GM19023 (cell line): ENCODE measurements at regions not wholly inside any gene's neighbourhood (a gene's known extent, or its start where the extent isn't known, plus 50 kb on each side); places are given as distances from the start of the nearest gene placed in this dataset.

Source experiments
- ATAC-seq: cut with Tn5 transposase; IDR thresholded peaks from one replicate; pipeline ENCODE4 v1.9.1; 2021; ENCODE audit warnings: mild to moderate bottlenecking, moderate library complexity; ENCODE audit not compliant: unreplicated experiment

DNA sequence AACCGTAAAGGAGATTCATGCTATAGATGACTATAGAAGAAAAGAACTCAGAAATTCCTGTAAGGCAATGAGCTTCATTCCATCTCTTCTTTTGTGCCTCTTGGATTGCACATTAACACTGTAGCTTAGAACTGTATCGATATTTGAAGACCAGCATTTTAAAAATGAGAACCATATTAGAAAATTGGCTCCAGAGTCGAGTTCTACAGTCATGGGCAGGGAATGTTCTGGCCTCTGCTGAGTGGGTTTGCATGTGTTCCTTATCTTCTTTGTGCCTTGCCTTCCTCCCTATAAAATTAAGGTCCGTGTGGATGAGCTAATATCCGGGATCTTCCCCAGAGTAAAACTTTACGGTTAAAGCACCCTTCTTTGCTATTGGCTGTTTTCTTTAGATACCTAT lies 77.4 kb upstream of the PLCL2 start:
- ATAC-seq, result no peak

DNA sequence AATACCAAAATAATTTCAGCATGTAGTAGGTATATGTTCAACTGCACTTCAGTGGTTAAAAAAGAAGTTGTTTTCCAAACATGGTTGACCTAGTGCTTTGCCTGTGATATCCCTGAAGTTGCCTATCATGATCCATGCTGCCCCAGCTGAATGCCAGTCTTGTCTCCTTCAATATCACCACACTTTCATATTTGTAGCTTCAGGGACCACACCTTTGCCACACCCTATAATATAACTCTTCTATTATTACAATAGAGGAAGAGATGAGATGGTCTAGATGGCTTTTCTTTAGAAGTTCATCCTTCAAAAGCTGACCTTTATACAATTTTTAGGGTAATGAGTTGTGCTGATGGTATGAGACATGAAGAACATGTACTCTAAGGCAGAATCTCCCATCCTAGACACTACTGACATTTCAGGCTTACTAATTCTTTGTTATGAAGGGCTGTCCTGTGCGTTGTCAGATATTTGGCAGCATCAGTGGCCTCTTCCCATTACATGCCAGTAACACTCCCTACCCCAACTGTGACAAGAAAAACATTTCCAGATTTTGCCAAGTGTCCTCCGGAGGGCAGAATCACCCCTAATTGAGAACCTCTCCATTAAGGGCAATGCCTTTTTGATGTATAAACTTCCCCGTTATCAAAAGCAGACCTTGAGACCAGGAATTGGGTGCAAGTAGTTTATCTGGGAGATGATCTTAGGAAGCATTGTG lies 76.2 kb upstream of the PLCL2 start:
- ATAC-seq, result no peak

DNA sequence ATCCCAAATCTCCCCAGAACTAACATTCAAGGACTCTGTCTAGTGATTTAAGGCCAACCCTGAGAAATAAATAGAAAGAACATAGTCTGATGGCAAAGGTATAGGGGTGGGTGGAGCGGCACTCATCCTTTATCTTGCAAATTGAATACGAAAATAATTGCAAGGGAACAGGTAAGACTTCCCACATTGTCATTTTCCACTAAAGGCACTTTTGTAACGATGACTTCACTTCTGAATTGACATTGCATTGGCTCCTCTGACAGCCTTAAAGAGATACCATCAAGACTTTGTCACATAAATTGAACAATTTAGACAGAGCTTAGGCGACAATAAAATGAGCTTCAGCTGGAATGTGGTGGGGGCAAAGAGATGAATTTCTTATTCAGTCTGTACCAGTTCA lies 75.3 kb upstream of the PLCL2 start:
- no peak for ATAC-seq

DNA sequence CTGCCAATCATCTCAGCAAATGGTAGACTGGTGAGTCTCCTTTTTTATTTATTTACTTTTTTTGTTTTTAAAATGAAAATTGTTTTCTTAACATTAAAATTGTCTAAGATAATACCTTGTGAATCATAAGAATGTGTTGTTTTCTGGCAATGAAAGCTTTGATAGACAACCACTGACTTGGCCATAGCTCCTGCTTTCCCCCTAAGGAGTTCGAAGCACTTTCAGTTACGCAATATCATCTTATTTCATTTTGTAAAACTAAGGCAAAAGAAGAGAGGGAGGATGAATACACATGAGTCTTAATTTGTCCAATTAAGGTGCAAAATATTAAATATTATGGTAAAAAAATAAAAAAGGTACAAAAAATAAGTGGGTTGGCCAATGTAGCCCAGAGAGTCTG lies 74.8 kb upstream of the PLCL2 start:
- ATAC-seq, result no peak

DNA sequence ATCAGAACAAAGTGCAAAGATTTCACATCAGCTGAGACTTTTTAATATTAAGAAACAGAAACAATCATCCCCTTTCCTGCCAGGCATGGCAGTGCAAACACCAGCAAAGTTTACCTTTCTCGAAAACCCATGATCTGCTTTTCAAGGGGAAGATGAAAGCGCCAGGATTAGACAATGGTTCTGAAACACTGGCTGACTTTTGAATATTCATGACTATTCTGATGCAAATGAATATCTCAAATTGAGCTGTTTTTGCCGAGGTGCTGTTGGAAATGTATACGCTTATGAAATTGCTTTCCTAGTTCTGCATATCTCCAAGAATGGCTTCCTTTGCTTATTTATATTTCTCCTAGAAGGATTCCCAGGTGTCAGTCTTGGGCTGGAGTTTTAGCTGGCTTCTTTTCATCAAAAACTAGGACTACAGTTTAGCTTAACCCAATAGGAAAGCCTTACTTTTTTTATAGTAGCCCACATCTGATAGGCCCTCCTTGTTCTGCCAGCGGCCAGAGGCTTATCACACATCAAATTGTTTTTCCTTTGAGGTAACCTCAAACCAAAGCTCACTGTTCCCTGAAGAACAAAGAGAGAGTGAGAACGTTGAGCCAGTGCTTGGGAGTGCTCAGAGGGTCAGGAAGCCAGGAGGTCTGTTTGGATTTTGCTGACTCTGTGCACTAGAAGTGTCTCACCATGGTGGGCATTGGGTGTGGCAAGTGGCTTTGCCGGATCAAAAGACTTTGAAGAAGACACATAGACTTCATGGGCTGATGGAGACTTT lies 74.0 kb upstream of the PLCL2 start:
- no peak for ATAC-seq

DNA sequence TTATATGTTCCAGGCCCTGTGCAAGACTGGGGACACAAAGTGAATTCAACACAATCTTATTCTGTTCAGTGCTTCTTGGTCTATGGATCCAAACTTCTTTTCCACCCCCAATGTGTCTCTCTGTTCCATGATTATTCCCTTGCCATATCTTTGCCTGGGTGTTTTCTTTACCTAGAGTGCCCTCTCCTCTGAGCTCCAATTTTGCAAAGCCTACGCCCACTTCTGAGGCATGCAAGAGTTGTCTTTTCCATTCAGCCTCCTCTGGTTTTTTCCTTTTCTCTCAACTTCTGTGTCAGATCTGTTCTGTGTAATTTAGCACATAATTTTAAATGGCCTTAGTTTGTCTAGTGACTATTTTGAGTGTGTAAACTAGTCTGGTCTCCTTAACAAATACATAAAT lies 72.8 kb upstream of the PLCL2 start:
- no peak for ATAC-seq

DNA sequence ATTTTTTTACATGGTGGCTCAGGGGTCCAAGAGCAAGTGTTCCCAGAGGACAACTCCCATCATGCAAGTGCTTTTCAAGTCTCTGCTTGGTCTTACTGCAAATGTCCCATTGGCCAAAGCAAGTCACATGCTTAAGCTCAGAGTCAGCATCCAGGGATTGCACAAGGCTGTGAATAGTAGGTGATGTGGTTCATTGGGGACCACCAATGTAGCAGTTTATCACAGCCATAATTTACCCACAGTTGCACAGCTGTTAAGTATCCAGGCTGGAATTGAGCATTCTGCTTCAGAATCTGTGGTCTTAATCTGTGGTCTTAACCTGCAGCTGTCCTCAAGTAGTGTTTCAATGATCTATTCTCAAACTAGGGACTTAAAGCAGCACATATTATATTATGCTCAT lies 71.4 kb upstream of the PLCL2 start:
- no peak for ATAC-seq

DNA sequence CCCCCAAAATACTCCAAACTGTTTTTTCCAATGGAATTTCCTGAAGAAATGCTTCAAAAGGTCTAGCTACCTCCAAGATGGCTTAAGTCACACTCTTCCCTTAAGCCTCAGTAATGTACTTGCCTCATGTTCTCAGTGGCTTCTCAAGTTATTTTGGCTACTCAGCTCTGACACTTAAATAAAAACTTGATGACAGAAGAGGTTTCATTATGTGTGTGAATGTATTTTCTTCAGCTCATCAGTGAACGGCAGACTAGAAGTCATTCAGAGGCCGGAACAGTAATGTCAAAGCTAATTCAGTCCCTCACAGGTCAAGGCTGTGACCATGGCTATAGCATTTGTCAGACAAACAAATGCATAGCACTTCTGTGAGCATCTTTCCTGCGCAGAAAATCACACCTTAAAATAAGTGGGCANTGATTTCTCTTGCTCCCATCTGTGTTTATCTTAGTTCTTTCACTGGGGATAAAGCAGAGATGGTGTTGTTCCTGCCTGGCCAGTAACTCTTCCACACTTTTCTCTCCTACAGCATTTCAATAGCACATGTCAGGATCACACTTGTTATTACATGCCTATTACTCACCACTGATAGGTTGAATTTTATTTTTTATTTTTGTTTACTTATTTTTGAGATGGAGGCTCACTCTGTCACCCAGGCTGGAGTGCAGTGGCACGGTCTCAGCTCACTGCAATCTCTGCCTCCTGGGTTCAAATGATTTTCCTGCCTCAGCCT lies 68.5 kb upstream of the PLCL2 start:
- ATAC-seq, result peak; percentile 61

DNA sequence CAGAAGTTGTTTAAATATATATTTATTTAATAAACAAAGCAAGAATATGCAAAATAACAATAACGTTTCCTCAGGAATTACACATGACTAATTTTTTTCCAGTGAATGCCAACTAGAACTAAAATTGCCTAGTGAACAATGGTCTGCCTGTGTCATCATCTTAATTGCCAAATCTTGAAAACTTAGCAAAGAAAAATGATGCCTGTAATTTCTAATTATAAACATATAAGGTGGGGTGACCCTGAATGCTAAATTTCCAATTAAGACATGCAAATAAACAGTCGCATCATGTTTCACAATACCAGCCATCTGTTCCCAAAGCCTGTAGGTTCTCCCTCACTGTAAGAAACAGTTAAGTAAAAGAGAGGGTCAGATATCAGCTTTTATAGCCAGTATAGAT lies 67.6 kb upstream of the PLCL2 start:
- ATAC-seq, result no peak

DNA sequence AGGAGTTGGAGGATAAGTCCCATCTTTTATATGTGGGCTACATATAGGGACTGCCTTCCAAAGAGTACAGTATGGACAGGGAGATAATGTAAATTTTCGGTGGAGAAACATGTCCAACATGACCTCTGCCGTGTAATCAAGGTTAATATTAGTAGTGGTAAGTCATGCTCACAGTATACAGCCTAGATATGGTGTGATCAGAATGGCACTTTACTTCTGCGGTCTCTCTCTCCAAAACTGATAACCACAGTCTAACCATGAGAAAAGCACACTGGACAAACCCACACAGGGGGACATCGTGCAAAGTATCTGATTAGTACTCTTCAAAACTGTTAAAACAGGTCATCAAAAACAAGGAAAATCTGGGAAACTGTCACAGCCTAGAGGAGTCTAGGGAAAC lies 66.6 kb upstream of the PLCL2 start:
- no peak for ATAC-seq

DNA sequence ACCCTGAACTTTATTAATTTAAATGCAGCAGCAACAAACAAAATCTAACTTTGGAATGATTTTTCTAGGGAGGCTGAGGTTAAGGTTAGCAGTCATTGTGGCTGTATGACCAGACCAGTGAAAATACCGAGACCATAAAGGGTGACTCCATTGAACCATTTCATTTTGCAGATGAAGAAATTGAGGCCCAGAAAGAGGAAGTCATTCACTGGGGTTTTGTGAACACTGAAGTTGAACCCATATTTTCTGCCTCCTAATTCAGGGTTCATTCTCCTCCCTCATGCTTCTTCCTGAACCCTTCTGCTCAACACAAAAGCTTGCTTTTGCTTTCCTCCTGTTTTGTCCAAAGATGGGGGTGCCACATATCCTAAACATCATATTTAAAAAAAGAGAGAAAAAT lies 65.8 kb upstream of the PLCL2 start:
- ATAC-seq, result no peak

DNA sequence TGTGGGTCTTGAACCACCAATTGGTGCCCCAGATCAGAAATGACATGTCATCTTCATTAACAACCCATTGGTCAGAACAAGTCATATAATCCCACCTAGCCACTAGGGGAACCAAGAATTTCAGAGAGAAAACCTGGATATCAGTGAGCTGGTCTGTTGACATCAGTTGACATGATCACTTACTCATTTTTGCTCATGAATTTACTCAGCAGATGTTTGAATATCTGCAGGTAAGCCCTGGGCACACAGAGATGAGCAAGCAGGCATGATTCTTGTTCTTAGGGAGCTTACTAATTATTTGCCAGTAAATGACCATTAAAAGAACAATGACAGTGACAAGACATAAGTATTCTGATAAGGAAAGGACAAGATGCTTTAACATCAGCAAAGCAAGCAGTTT lies 64.3 kb upstream of the PLCL2 start:
- ATAC-seq, result no peak

DNA sequence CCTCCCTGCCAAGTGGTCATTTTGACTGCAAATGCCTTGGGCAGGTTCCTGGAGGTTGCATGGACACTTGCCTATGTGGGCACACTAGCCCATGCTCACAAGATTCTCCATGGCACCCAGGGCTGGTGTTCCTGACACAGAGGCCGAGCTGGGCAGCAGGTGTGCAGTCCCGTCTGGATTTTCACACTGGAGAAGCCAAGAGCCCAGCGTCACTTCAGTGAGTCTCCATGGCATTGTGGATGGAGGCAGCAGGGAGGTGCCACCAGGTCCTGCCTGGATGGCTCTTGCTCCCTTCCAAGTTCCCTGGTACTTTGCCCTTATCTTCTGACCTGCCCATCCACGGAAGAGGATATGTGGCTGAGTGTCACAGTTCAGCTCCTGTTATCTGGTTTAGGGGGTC lies 63.7 kb upstream of the PLCL2 start:
- ATAC-seq, result no peak

DNA sequence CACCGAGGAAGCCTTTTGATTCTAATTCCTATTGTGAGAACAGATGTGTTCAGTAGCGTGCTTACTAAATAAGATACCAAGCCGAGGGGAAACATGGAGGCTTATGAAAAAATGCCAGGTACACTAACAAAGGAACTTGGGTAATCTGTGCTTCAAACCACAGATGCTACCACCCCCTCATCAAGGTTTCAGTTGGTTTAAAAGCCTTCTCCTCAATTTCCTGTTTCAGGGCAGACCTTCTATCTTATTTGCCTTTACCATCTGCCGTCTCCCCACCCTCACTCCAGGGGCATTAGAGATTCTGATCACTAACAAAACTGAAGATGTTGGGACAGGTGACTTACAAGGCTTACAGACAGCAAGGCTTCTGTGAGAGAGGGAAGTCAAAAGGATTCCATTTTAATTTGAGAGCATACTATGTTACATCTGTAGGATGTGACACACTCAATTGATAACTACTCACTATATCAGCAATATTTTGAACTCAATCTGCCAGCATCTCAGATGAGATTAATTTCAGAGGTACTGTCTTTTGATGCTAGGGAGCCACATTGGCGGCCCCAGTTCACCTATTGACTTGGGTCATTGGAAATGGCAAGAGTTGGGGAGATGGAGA lies 60.6 kb upstream of the PLCL2 start:
- ATAC-seq, result peak; percentile 80

DNA sequence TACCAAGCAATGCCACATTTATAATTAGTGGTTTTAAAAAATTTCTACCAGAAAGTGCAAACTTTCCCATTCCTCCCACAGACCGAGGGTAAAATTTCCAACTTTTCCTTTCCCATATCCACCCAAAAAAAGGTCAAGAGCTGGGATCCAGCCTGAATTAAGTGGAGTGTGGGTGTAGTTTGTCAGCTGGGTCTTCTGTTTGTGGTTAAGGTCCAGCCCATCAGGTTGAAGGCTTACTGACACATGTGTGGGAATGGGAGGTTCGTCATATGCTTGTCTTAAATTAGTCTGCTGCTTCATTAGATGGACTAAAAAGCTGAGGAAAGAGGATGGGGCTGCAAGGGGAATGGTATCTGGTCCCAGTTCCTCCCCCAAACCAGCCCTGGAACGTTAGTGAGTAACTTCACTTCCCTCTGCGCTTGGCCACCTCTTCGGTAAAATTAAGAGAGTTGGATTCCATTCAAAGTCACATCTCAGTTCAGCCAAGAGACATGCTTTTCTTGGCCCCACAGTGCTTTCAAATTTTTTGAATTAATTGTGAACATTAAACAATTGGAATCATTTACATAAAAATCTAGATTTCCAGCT lies 59.0 kb upstream of the PLCL2 start:
- ATAC-seq, result no peak

DNA sequence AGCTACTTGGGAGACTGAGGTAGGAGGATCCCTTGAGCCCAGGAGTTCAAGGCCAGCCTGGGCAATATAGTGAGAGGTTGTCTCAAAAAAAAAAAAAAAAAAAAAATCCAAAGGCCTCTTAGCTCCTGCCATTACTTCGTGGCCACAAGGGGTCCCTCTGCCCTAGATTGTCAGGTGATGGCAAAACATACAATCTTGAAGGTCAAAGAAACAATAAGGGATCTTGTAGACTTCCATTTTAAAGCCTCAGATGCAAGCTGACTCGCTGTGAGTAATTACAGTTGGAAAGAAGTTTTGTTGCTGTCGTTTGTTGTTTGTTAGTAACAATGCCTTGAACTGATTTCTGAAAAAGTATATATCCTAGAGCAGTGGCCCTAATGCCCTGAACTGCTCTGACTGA lies 55.9 kb upstream of the PLCL2 start:
- no peak for ATAC-seq

DNA sequence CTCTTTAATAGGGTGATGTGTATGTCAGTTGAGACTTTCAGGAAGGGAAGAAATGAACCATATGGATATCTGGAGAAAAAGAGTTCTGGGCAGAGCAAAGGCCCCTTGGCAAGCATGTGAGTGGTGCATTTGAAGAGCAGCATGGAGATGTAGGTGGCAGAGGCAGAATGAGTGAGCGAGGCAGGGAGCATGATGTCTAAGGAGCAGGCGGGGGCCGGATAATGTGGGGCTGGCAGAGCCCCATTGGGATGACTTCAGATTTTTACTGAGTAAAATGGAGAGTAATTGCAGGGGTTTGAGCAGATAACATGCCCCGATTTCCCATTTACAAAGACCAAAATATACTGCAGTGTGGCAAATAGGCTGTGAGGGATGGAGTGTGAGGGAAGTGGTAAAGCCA lies 52.9 kb upstream of the PLCL2 start:
- ATAC-seq, result no peak

DNA sequence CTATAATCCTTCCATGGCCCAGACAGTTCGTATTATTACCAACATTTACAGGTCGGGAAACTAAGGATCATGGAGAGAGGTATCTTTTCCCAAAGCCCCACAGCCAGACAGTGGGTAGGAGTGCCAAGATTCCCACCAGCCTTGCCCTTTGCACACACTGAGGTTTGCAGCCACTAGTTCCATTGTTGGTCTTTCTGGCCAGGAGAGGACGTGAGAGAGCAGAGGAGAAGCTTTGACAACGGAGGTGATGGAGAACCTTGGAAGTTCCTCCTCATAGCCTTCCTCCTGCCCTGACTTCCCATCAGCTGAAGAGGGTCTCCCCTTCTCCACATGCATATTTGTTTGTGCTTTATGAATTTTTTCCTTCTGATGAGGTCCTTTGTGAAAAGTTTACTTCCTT lies 50.5 kb upstream of the PLCL2 start:
- no peak for ATAC-seq

DNA sequence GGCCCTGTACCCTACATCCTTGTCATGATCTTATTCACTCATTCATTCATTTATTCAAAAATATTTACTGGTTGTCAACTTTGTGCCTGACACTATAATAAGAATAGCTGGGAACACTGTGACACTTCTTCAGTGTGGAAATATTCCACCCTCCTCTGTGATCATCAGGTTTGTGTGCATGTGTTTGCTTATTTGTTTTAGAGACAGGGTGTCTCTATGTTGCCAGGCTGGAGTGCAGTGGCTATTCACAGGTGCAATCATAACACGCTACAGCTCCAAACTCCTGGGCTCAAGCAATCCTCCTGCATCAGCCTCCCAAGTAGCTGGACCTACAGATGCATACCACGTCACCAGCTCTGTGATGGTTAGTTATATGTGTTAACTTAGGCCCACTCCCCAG lies 50.0 kb upstream of the PLCL2 start:
- ATAC-seq, result no peak
